ENCODE measurements at regions not wholly inside any gene's neighbourhood (a gene's known extent, or its start where the extent isn't known, plus 50 kb on each side); places are given as distances from the start of the nearest gene placed in this dataset.

DNA sequence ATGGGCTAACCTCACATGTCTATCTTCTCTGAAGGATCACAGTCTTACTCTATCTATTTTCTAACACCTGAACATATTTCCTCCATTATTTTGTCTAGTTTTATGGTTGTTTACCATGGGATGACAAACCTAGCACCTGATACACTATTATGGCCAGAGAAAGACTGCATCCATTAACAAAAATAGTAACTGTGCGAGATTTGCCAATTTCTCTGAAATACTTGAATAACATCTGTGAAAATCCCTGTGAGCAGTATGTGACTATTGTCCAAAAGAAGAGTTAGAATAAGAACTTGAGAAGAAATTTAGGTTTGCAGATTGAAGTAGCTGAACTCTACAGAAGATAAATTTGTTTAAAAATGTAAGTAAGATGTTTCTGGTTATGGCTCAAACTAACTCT is 142.0 kb upstream of the CDH11 start:
- no peaks in the 10 kb centered on the region for H3K79me2 ChIP-seq (ENCODE audit: insufficient read depth, low read depth, low read length)
- ChIA-PET CTCF (ENCODE audit: unreplicated experiment) (no interaction called here), POLR2A (no interaction called here)
- no peak overlapping the region for H2AFZ ChIP-seq (ENCODE audit: low read length)
- no peak for TF ChIP-seq EZH2phosphoT487 (IDR thresholded peaks at IDR 0.05; ENCODE audit: borderline replicate concordance, low read depth, low read length)
- TF ChIP-seq, protein P1, sequence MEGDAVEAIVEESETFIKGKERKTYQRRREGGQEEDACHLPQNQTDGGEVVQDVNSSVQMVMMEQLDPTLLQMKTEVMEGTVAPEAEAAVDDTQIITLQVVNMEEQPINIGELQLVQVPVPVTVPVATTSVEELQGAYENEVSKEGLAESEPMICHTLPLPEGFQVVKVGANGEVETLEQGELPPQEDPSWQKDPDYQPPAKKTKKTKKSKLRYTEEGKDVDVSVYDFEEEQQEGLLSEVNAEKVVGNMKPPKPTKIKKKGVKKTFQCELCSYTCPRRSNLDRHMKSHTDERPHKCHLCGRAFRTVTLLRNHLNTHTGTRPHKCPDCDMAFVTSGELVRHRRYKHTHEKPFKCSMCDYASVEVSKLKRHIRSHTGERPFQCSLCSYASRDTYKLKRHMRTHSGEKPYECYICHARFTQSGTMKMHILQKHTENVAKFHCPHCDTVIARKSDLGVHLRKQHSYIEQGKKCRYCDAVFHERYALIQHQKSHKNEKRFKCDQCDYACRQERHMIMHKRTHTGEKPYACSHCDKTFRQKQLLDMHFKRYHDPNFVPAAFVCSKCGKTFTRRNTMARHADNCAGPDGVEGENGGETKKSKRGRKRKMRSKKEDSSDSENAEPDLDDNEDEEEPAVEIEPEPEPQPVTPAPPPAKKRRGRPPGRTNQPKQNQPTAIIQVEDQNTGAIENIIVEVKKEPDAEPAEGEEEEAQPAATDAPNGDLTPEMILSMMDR (conservative IDR thresholded peaks at IDR 0.05; ENCODE audit: low read length) = no peak
- intact Hi-C loops (cut with micrococcal nuclease; ENCODE audit: unreplicated experiment) = no loop called here
- H4K20me1 ChIP-seq (ENCODE audit: insufficient read depth, low read length) = no peaks in the 10 kb centered on the region
- H3K9me3 ChIP-seq (ENCODE audit: low read length) = no peaks in the 10 kb centered on the region
- H3K4me3 ChIP-seq (ENCODE audit: low read depth, low read length, poor library complexity, severe bottlenecking) = no peak overlapping the region
- DNase-seq (ENCODE audit: low spot score) = no peak
- BruUV-seq (replicated peaks) = no TSS peak
- H3K4me2 ChIP-seq (ENCODE audit: low read length) = no peak overlapping the region
- H3K4me1 ChIP-seq (ENCODE audit: insufficient read depth, low read length, poor library complexity, severe bottlenecking) = no peaks in the 10 kb centered on the region
- H3K27ac ChIP-seq (ENCODE audit: low read depth, low read length, poor library complexity, severe bottlenecking) = no peak overlapping the region
- H3K36me3 ChIP-seq (ENCODE audit: insufficient read depth, low read length) = no peaks in the 10 kb centered on the region
- peaks cover 5% of the 10 kb centered on the region; the same call in 1 of the 2 replicates for H3K9me2 ChIP-seq (ENCODE audit: insufficient read depth, low read length)

DNA sequence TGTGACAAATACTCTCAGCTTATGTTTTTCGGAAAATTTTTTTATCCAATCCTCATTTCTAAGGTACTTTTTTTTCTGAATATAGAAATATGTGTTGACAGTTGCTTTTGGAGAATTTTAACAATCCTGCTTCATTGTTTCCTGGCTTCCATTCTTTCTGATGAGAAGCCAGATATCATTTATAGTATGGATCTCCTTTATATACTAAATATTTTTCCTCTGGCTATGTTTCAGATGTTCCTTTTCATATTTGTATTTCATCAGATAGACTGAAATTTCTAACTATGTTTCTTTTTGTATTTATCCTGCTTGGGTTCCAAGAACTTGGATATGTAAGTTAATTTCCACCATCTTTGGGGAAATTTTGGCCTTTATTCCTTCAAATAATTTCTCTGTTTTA is 138.9 kb upstream of the CDH11 start:
- CTCF ChIA-PET (ENCODE audit: unreplicated experiment) = no interaction called here
- no peak overlapping the region for H2AFZ ChIP-seq (ENCODE audit: low read length)
- BruUV-seq (replicated peaks) = no TSS peak

DNA sequence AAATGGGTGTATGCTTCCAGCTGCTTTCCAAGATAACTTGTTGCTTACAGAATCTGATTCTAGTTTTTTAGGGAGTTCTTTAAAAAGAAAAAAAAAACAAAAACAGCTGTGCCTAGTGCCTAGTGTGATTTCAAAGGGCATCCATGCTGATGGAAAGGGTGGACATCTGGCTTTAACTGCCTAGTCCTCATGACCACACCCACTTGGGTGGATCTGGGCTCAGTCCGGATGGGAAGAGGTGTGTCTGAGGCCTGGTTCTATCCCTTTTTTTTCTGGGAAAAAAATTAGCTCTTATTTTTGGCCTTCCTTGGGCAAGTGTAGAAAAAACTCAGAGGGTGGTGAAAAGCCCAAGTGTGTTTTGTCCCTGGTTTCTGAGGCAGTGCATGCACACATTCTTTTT is 132.3 kb upstream of the CDH11 start:
- ChIA-PET CTCF (ENCODE audit: unreplicated experiment) (no interaction called here), POLR2A (no interaction called here)
- TF ChIP-seq, protein P1 (conservative IDR thresholded peaks at IDR 0.05; ENCODE audit: low read length) = no peak
- TF ChIP-seq EZH2phosphoT487 (IDR thresholded peaks at IDR 0.05; ENCODE audit: borderline replicate concordance, low read depth, low read length) = no peak
- intact Hi-C loops (cut with micrococcal nuclease; ENCODE audit: unreplicated experiment) = no loop called here
- Histone ChIP-seq H3K4me2 (ENCODE audit: low read length) (no peak overlapping the region), H3K4me1 (ENCODE audit: insufficient read depth, low read length, poor library complexity, severe bottlenecking) (no peaks in the 10 kb centered on the region), H3K9me3 (ENCODE audit: low read length) (no peaks in the 10 kb centered on the region), H3K9me2 (ENCODE audit: insufficient read depth, low read length) (no peaks in the 10 kb centered on the region), H3K79me2 (ENCODE audit: insufficient read depth, low read depth, low read length) (no peaks in the 10 kb centered on the region), H3K4me3 (ENCODE audit: low read depth, low read length, poor library complexity, severe bottlenecking) (no peak overlapping the region), H2AFZ (ENCODE audit: low read length) (no peak overlapping the region), H4K20me1 (ENCODE audit: insufficient read depth, low read length) (no peaks in the 10 kb centered on the region), H3K36me3 (ENCODE audit: insufficient read depth, low read length) (no peaks in the 10 kb centered on the region), H3K27ac (ENCODE audit: low read depth, low read length, poor library complexity, severe bottlenecking) (no peak overlapping the region)
- no peak for DNase-seq (ENCODE audit: low spot score)
- no TSS peak for BruUV-seq (replicated peaks)

More for the DNA sequence above, 138.9 kb upstream of the CDH11 start:
- Histone ChIP-seq H3K27ac (ENCODE audit: low read depth, low read length, poor library complexity, severe bottlenecking) (no peak overlapping the region), H3K4me1 (ENCODE audit: insufficient read depth, low read length, poor library complexity, severe bottlenecking) (no peaks in the 10 kb centered on the region), H3K79me2 (ENCODE audit: insufficient read depth, low read depth, low read length) (no peaks in the 10 kb centered on the region), H3K4me3 (ENCODE audit: low read depth, low read length, poor library complexity, severe bottlenecking) (no peak overlapping the region), H3K36me3 (ENCODE audit: insufficient read depth, low read length) (no peaks in the 10 kb centered on the region), H4K20me1 (ENCODE audit: insufficient read depth, low read length) (no peaks in the 10 kb centered on the region), H3K9me2 (ENCODE audit: insufficient read depth, low read length) (peaks cover 5% of the 10 kb centered on the region; the same call in 1 of the 2 replicates), H3K9me3 (ENCODE audit: low read length) (no peaks in the 10 kb centered on the region), H3K4me2 (ENCODE audit: low read length) (no peak overlapping the region)
- intact Hi-C loops (cut with micrococcal nuclease; ENCODE audit: unreplicated experiment) = no loop called here
- POLR2A ChIA-PET = no interaction called here
- no peak for DNase-seq (ENCODE audit: low spot score)
- TF ChIP-seq EZH2phosphoT487 (IDR thresholded peaks at IDR 0.05; ENCODE audit: borderline replicate concordance, low read depth, low read length) = no peak
- TF ChIP-seq, protein P1 (conservative IDR thresholded peaks at IDR 0.05; ENCODE audit: low read length) = no peak
